Adipocyte (in vitro differentiated cells): ENCODE measurements at regions not wholly inside any gene's neighbourhood (a gene's known extent, or its start where the extent isn't known, plus 50 kb on each side); places are given as distances from the start of the nearest gene placed in this dataset.
"Not testable (repeated sequence)": the region's sequence is repeated elsewhere in the genome, so short reads cannot be mapped to it uniquely, and the experiment has no call there.

ENCODE experiments used
- DNase-seq: peaks from one replicate; pipeline ENCODE4 v3.0.0-alpha.2; 2015; ENCODE audit warnings: low read depth
- H3K27me3 ChIP-seq: replicated peaks from 2 replicates; pipeline ENCODE4 v1.7.0; 2013; ENCODE audit warnings: mild to moderate bottlenecking, low read length, moderate library complexity; ENCODE audit not compliant: control insufficient read depth, insufficient read depth
- H3K36me3 ChIP-seq: 2 replicates; pipeline ENCODE4 v1.7.0; 2013; ENCODE audit warnings: low read length, mild to moderate bottlenecking, moderate library complexity; ENCODE audit not compliant: control insufficient read depth, insufficient read depth, severe bottlenecking
- H3K4me1 ChIP-seq: 2 replicates; pipeline ENCODE4 v1.7.0; 2013; ENCODE audit warnings: mild to moderate bottlenecking, low read length, moderate library complexity; ENCODE audit not compliant: control insufficient read depth, insufficient read depth
- H3K4me3 ChIP-seq: 2 replicates; pipeline ENCODE4 v1.7.0; 2013; ENCODE audit warnings: mild to moderate bottlenecking, low read length, moderate library complexity
- H3K9ac ChIP-seq: 2 replicates; pipeline ENCODE4 v1.7.0; 2013; ENCODE audit warnings: mild to moderate bottlenecking, low read length, moderate library complexity
- H3K9me3 ChIP-seq: 2 replicates; pipeline ENCODE4 v1.7.0; 2013; ENCODE audit warnings: mild to moderate bottlenecking, low read length, moderate library complexity; ENCODE audit not compliant: control insufficient read depth

GRCh38 chr1:193914871-193915270, 728.5 kb upstream of the B3GALT2 start:
- Histone ChIP-seq H3K4me1 (no peaks in the 10 kb centered on the region), H3K4me3 (no peak overlapping the region), H3K27me3 (no peaks in the 10 kb centered on the region), H3K36me3 (no peaks in the 10 kb centered on the region), H3K9ac (no peak overlapping the region), H3K9me3 (no peaks in the 10 kb centered on the region)
- DNase-seq, result no peak

- Histone ChIP-seq H3K27me3 (no peaks in the 10 kb centered on the region), H3K9me3 (no peaks in the 10 kb centered on the region), H3K36me3 (no peaks in the 10 kb centered on the region), H3K4me1 (no peaks in the 10 kb centered on the region), H3K4me3 (no peak overlapping the region), H3K9ac (no peak overlapping the region)
- DNase-seq, result no peak
Observed at GRCh38 chr1:193909406-193910082, 723.1 kb upstream of the B3GALT2 start.

GRCh38 chr1:193905288-193906085, 719.1 kb upstream of the B3GALT2 start:
- Histone ChIP-seq H3K36me3 (no peaks in the 10 kb centered on the region), H3K27me3 (no peaks in the 10 kb centered on the region), H3K9me3 (no peaks in the 10 kb centered on the region), H3K4me3 (no peak overlapping the region), H3K9ac (no peak overlapping the region), H3K4me1 (no peaks in the 10 kb centered on the region)
- peak; percentile 69 for DNase-seq

GRCh38 chr1:193891788-193892187, 705.4 kb upstream of the B3GALT2 start:
- Histone ChIP-seq H3K9me3 (no peaks in the 10 kb centered on the region), H3K4me1 (no peaks in the 10 kb centered on the region), H3K36me3 (no peaks in the 10 kb centered on the region), H3K9ac (no peak overlapping the region), H3K4me3 (no peak overlapping the region), H3K27me3 (no peaks in the 10 kb centered on the region)
- no peak for DNase-seq

GRCh38 chr1:193890935-193891334, 704.5 kb upstream of the B3GALT2 start:
- H3K9ac ChIP-seq, result no peak overlapping the region
- no peaks in the 10 kb centered on the region for H3K36me3 ChIP-seq
- DNase-seq, result no peak
- H3K4me1 ChIP-seq, result no peaks in the 10 kb centered on the region
- H3K27me3 ChIP-seq, result no peaks in the 10 kb centered on the region
- H3K4me3 ChIP-seq, result no peak overlapping the region
- H3K9me3 ChIP-seq, result no peaks in the 10 kb centered on the region

- H3K9ac ChIP-seq, result no peak overlapping the region
- DNase-seq, result no peak
- peaks cover 3% of the 10 kb centered on the region for H3K9me3 ChIP-seq
- H3K36me3 ChIP-seq, result no peaks in the 10 kb centered on the region
- no peak overlapping the region for H3K4me3 ChIP-seq
- H3K4me1 ChIP-seq, result no peaks in the 10 kb centered on the region
- H3K27me3 ChIP-seq, result no peaks in the 10 kb centered on the region
Observed at GRCh38 chr1:193884848-193885558, 698.6 kb upstream of the B3GALT2 start.

GRCh38 chr1:193877920-193878319, 691.5 kb upstream of the B3GALT2 start:
- not testable (repeated sequence) for H3K4me1 ChIP-seq, H3K36me3 ChIP-seq, H3K9ac ChIP-seq, H3K9me3 ChIP-seq, H3K4me3 ChIP-seq, DNase-seq, H3K27me3 ChIP-seq

GRCh38 chr1:193868425-193868824, 682.0 kb upstream of the B3GALT2 start:
- Histone ChIP-seq H3K4me3 (no peak overlapping the region), H3K4me1 (no peaks in the 10 kb centered on the region), H3K9me3 (no peaks in the 10 kb centered on the region), H3K9ac (no peak overlapping the region), H3K27me3 (no peaks in the 10 kb centered on the region), H3K36me3 (no peaks in the 10 kb centered on the region)
- no peak for DNase-seq

- H3K36me3 ChIP-seq, result no peaks in the 10 kb centered on the region
- H3K4me1 ChIP-seq, result no peaks in the 10 kb centered on the region
- DNase-seq, result no peak
- no peaks in the 10 kb centered on the region for H3K9me3 ChIP-seq
- no peak overlapping the region for H3K4me3 ChIP-seq
- no peaks in the 10 kb centered on the region for H3K27me3 ChIP-seq
- H3K9ac ChIP-seq, result no peak overlapping the region
Observed at GRCh38 chr1:193856261-193856660, 669.8 kb upstream of the B3GALT2 start.

- Histone ChIP-seq H3K9ac (no peak overlapping the region), H3K36me3 (no peaks in the 10 kb centered on the region), H3K27me3 (no peaks in the 10 kb centered on the region), H3K9me3 (no peaks in the 10 kb centered on the region), H3K4me1 (no peaks in the 10 kb centered on the region), H3K4me3 (no peak overlapping the region)
- DNase-seq, result no peak
Observed at GRCh38 chr1:193850745-193851144, 664.3 kb upstream of the B3GALT2 start.

GRCh38 chr1:193846876-193847604, 660.6 kb upstream of the B3GALT2 start:
- H3K27me3 ChIP-seq, result no peaks in the 10 kb centered on the region
- H3K9ac ChIP-seq, result no peak overlapping the region
- DNase-seq, result peak; percentile 8
- H3K9me3 ChIP-seq, result no peaks in the 10 kb centered on the region
- H3K4me3 ChIP-seq, result no peak overlapping the region
- H3K4me1 ChIP-seq, result no peaks in the 10 kb centered on the region
- H3K36me3 ChIP-seq, result no peaks in the 10 kb centered on the region
